NCI-H345 treated with DMSO at 0.1 percent for 48 hours (cell line): ENCODE measurements at regions not wholly inside any gene's neighbourhood (a gene's known extent, or its start where the extent isn't known, plus 50 kb on each side); places are given as distances from the start of the nearest gene placed in this dataset.
"Not testable (repeated sequence)": the region's sequence is repeated elsewhere in the genome, so short reads cannot be mapped to it uniquely, and the experiment has no call there.

Experiments used
- DNase-seq: peaks from one replicate; lab custom pipeline; 2025; ENCODE audit not compliant: unreplicated experiment; lab: John Stamatoyannopoulos, UW

DNA sequence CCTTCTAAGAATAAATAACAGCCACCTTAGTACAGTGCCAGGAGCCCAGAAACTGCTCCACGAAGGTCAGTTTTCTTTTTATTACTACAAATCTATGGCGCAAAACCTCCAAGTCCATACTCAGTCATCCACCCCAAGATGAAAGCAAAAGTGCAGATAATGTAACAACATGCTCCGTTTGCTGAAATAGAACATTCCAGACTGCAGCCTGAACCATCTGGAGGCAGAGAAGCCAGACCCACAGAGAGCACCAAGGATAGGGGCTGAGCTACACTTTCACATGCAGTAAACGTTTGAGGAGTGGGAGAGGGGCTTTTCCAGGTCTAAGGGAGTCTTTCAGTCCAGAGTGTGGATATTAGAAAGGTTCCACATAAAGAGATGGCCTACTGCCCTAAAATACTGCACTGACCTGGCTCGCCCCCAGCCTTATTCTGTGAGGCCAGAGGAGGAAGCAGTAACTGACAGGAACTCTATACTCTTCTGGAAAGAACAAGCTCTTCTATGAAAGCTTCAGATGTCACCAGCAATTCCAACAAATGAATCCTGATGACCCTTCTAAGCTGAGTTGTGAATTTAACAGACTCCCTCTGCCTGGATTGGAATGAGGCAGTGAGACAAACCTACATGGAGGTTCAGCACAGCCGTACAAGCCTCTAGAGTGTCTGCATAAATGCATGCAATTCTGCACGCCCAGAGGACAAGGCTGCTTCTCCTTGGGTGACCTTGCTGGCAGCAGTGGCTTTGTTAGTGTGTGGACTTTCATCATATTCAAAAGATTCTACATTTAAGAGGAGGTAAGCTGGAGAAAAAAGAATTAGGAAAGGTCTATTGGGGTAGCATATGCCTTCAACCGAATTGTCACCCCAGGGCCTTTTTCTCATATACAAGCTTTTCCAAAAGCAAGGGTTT lies 153.9 kb upstream of the EGLN3 start:
- DNase-seq, result no peak

DNA sequence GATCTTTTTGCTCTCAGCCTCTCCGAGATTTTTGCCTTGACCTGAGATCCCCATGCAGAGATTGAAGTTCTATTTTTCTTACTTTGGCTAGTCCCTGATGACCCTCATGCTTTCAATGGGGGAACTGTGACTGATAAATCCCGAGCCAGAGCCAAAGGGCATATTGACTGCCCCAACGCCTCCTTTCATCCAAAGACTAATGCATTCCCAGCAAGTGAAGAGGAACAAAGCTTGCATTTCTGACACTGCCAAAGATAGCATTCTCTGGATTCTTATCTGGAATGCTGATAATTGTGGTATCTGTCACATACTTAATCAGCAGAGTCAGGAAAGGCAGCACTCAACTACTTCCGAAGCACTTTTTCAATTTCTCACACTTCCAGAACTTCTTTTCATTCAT lies 152.3 kb upstream of the EGLN3 start:
- DNase-seq, result no peak

DNA sequence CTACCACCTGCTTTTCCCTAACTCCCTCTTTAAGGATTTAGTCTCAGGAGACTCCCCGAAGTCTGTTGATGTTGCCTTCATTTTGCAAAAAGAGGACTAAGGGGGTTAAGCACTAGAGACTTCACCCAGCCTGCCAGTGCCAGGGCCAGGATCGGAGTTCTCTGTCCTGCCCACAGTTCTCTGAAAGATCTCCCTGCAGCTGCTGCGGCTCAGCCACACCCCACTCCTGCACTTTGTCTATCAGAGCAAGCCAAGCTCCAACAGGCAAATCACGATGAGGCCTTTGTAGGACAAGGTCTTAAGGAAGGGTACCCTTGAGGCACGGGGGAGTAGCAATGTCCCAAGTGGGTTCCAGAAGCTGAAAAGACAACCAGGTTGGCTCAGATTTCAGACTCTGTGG lies 148.8 kb upstream of the EGLN3 start:
- no peak for DNase-seq

DNA sequence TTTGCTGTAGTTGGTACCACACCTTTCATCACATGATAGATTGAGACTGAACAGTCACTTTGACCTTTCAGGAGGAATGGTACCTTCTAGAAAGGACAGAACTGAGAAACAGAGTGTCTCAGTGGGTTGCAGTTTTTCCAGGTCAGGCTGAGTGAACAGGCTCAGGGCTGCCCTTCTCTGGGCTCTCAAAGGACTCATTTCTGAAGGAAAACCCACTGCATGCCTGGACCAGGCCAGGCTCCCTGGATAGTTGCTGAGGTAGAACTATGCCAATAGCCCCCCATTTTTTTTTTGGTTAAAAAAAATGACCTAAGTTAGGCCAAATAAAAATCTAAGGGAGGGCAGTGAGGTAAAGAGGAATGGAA lies 148.1 kb upstream of the EGLN3 start:
- DNase-seq, result no peak

DNA sequence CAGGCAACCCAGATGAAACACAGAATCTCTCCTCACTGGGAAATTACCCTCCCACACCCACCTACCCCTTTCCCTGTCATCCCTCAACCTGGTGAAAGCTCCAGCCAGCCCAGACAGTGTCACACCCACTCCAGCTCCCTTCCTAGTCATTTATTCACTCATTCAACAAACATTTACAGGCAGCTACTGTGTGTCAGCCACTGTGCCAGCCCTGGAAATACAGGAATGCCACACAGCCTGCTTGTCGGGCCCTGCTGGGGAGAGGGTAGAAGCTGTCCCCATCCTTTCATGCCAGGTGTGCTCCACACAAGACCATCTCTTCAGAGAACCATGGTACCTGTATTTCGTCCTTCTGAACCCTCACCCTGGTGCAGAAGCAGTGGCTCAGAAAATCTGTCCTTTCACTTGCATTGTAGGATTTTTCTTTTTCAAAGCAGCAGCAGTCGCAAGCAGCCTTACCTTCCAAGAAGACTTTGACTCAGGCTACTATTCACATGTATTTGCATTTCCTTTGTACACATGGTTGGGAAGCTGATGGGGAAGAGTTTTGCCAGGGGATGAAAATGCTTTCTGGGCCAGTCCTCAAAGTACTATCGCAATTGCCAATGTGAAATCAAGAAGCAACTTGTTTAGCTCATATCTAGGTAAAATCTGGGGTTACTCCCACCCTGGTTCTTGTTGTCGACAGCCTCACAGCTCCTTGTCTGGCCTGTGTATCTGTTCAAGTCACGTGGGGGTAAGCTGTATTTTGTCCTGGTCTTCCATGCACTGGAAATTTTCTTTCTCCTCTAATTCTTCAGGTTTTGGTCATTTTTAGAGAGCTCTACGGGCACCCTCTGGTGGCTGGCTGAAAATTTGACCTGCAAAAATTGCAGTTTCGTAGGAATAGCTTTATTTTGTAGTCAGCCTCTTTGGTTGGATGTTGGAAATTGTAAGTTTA lies 147.4 kb upstream of the EGLN3 start:
- DNase-seq, result no peak

DNA sequence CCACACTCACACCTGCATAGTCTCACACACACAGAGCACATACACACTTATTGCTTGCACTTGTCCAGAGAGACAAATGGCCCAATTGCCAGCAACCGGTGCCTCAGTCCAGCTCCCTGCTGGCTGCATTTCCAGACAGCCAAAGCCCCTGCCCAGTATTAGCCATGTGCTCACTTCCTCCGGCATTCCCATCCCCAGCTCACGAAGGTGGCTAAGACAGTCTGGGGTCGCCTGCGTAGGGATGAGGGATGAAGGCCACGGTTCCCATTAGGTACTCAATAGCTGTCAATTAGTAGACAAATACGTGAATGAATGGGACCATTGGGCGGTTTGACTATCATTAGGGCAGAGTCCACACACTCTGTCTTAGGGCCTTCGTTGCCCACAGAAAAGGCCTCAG lies 146.8 kb upstream of the EGLN3 start:
- no peak for DNase-seq

DNA sequence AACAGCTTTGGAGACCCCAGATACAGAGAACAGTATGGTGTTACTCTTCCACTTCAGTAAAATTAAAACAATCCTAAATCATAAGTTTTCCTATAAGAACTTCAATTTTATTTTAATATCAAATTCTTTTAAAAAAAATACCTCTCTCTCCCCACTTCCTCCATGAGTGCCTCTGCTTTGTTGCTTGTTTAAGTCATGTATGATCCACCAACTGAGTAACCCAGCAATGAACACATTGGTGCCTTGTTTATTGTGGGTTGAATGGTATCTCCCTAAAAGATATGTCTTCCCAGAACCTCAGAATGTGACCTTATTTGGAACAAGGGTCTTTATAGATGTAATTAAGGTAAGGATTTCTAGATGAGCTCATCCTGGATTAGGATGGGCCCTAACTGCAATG lies 143.5 kb upstream of the EGLN3 start:
- no peak for DNase-seq

DNA sequence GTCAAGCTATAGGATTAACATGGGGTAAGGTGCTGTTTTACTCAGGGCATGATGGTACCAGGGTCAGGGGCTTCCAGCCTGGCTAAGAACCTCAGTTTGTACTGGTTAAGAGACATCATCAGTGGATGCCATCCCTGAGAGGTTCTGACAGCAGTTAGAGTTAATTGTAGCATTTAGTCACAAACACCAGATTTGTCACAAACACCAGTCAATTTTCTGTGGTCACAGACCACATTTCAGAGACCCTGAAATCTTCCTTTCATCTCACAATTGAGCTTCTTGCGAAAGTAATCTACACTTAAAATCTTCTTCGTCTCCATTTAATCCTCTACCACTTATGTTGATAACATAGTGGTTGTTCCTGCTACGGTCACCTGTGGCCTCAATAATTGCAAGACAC lies 143.0 kb upstream of the EGLN3 start:
- no peak for DNase-seq

DNA sequence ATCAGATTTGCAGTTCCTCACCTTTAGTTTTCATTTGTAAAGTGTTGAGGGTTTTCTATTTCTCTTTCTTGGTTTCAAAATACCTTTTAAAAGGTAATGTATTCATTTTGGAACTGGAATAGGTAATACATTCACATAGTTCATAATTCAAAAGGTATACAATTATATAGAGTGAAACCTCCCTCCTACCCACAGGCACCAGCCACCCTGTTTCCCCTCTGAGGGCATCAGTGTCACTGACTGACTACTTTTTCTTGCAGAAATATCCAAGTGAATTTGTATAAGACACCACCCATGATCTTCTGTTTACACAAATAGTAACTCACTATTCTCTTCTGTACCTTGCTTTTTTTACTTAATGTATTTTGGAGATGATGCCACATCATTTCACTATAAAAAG lies 139.6 kb upstream of the EGLN3 start:
- DNase-seq, result no peak

DNA sequence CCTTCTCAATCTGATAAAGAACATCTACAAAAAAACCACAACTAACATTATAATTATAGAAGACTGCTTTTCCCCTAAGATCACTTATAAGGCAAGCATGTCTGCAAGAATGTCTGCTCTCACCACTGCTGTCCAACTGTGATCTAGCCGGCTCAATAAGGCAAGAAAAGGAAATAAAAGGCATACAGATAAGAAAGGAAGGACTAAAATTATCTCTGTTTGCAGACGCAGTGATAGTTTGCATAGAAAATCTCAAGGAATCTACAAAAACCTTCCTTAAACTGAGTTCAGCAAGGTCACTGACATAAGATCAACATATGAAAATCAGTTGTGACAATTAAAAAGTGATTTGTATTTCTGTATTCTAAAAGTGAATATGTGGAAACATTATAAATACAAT lies 138.0 kb upstream of the EGLN3 start:
- no peak for DNase-seq

DNA sequence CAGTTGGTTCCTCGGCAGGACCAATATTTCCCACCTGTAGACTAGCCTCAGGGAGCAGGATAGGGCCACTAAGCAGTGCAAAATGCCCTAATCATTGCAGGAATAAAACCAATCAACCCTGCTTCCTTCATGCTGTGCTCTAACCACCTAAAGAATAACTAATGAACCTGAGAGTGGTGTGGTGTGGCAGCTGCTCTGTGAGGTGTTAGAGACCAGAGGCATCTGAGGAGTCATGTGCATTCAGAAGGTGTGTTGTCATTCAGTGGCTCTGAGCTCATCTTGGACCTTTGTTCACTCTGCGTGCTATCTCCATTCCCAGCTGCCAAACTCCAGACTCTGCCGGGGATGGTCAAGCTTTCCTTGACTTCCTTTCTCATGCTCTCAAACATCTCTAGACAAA lies 136.7 kb upstream of the EGLN3 start:
- no peak for DNase-seq

DNA sequence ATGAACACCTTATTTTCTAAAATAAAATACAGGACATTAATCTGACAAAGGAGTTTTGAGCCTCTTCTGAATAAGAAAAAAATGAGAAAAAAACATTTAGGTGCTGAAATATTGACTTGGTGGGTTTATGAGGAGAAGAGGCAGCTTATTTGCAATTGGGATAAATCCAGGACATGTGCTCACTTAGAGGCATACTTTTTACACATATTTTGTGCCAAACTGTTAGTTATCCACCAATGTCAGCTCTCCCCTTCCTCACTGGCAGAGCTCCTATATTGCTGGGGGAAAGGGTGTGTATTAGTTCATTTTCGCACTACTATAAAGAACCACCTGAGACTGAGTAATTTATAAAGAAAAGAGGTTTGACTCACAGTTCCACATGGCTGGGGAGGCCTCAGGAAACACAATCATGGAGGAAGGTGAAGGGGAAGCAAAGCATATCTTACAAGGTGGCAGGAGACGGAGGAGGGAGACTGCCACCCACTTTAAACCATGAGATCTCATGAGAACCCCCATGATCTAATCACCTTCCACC lies 135.4 kb upstream of the EGLN3 start:
- no peak for DNase-seq

DNA sequence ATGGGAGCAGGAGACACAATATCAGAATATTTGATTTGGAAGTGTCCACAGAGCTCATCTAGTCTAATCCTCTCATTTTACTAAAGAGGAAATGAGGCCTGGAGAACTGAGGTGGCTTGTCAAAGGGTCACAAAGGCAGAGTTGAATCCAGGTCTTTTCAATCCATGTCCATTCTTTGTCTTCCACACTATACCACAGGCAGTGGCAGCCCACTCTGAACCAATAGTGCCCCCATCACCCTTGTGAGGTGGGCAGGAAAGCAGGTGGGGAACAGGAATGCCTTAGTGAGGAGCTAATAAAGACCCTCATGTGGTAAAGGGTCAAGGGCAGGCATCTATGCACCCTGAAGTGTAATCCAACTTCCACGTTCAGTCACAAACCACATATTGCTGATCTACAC lies 134.8 kb upstream of the EGLN3 start:
- no peak for DNase-seq

DNA sequence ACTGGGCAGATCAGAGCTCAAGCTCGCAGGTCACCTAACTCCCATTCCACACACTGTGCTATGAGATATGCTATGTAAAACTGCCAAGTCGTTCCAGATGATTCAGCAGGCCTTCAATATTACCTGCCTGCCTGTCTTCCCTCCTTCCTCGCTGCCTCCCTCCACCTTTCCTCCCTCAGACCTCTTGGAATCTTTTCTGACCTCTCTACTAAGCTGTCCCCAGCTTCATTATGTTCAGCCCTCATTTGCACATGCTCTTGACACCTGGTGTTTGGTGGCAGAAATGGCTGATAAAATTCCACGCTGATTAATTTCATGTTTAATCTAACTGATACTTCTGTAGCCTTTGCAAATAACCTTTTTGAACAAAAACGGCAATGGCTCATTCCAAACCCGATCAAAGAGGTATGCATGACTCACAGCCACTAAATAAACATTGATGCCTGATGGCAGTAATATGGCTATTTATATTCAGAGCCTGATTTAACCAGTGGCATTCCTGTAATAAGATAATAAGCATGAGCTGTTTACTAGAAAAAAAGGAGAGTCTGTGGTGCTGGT lies 130.8 kb upstream of the EGLN3 start:
- no peak for DNase-seq

DNA sequence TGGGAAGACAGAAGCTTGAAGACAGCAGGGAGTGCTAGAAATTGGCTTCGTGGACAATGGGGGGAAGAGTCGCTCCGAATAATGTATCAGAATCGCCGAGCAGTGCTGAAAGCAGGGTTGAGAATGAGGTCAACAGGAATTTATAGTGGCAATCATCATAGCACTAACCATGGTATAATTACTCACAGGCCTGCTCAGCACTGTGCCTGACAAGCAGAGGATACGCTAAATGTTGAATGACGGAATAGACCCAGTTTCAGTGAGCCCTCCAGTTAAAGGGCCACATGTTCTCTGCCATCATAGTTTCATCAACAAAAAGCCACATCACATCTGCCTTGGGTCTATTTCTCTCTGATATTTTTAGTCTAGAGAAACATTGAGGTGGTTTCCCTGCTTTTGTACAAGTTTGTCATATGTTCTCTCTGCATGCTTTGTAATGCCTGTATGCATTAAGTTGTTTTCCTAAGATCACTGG lies 130.3 kb upstream of the EGLN3 start:
- no peak for DNase-seq

DNA sequence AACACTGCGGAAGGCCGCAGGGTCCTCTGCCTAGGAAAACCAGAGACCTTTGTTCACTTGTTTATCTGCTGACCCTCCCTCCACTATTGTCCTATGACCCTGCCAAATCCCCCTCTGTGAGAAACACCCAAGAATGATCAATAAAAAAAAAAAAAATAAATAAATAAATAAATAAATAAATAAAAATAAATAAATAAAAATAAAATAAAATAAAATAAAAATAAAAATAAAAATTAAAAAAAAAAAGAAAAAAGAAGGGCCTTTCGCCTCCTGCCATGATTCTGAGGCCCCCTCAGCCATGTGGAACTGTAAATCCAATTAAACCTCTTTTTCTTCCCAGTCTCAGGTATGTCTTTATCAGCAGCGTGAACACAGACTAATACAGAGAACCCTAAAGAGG lies 128.8 kb upstream of the EGLN3 start:
- not testable (repeated sequence) for DNase-seq

DNA sequence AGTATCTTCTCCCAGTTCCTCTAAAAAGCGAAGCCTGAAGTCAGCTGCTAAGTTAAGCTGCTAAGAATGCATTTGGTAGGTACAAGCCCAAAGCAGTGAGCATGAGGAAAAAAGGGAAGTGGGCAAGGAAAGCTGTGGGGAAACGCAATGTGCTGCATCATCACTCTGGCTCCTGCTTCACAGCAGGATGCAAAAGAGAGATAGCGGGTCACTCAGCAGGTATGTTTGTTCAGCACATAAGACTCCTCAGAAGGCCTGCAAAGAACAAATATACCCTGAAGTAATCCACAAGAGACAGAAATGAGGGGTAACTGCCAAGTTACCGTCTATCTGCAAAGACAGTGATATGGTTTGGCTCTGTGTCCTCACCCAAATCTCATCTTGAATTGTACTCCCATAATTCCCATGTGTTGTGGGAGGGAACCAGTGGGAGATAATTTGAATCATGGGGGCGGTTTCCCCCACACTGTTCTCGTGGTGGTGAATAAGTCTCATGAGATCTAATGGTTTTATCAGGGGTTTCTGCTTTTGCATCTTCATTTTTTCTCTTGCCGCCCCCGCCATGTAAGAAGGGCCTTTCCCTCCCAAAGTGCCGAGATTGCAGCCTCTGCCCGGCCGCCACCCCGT lies 127.4 kb upstream of the EGLN3 start:
- no peak for DNase-seq

DNA sequence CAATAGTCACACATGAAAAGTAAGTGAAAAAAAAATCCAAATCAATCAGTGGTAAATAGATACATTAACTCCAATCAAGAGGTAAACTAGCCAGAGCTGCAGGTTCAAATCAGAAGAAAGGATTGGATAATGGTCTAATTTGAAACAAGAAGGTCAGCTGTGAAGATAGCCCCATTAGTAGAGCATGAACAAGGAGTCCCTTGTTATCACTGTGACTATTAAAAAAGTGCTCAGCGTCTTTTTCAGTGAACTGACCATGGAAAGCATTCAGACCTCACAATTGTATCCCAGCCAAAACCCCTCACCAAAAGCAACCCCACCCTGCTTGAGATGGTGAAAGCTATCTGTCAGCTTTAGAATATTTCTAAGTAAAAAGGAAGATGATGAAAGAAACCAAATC lies 125.0 kb upstream of the EGLN3 start:
- no peak for DNase-seq

DNA sequence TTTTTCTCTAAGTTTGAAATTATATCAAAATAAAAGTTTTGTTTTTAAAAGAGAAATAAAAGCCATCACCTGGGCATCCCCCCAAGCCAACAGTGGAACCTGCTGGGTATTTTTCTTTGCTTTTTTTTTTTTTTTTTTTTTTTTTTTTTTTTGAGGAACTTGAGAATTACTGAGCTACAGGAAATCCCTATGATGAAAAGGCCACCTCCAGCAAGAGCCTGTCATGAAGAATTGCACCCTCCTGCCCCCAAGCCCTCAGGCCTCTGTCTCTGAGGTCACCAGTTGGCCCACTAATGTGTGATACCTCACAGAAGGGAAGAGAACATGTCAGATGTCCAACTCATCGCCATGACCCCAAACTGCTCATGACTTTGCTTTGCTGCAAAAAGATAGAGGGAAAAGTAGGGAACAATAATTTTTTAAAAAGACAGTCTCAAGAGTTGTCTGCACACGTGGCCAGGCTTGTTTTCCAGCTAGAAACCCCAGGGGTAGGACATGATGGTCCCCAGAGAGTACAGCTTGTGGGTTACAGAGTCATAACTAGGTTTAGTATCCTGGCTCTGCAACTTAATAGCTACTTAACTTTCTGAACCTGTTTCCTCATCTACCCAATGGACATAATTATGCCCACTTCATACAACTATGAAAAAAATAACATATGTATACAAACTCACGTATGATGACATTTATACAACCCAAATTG lies 124.3 kb upstream of the EGLN3 start:
- DNase-seq, result no peak

DNA sequence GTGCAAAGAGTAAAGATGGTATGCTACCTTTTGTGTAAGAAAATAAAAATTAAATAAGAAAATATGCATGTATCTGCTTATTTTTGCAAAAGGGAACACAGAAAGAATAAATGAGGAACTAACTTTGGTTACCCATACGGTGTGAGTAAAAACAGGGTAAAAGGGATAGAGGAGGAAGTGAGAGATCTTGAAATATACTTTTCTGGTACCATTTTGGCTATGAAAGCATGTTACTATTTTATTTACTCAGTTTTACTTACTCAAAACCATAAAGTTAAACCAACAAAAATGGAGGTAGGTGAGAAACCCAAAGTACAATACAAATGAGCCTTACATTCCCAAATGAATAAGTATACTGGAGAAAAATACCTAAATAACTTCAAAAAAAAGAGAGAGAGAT lies 122.0 kb upstream of the EGLN3 start:
- DNase-seq, result no peak
